ENCODE measurements at regions not wholly inside any gene's neighbourhood (a gene's known extent, or its start where the extent isn't known, plus 50 kb on each side); places are given as distances from the start of the nearest gene placed in this dataset.
"Not testable (repeated sequence)": the region's sequence is repeated elsewhere in the genome, so short reads cannot be mapped to it uniquely, and the experiment has no call there.

DNA sequence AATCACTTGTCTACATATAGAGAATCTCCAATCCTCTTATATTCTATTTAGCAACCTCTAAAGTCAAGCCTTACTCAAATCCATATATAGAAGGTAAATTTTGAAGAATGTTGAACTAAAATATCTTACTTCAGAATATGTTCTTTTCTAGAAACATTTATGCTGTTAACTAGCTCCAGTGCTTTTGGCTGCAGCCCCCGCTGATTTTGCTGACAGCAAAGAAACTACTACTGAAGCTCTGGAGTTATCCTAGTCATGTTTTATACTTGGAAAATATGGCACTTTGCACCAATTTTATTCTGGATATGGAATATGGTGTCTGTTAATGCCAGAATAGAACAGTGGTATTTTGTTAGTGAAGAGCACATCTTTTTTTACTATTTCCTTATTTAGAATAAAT, 212.4 kb upstream of the FSIP2 start:
- no peak for DNase-seq

DNA sequence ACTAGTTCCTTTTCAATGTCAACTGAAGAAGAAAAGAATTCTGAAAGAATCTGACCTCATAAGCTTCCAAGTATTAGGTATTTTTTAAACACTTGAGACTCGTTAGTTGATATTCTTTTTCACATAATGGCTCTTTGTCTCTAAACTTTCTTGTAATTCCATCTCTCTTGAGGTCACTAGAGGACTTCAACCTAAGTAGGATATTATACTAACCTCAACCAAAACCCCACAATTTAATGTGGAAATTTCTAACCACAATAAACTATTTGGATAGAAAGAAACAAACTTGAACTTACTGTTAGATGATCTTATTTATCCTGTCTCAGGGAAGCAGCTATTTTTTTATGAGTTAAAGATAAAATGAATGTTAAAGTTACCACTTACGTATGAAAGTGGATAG, 206.9 kb upstream of the FSIP2 start:
- DNase-seq = no peak

DNA sequence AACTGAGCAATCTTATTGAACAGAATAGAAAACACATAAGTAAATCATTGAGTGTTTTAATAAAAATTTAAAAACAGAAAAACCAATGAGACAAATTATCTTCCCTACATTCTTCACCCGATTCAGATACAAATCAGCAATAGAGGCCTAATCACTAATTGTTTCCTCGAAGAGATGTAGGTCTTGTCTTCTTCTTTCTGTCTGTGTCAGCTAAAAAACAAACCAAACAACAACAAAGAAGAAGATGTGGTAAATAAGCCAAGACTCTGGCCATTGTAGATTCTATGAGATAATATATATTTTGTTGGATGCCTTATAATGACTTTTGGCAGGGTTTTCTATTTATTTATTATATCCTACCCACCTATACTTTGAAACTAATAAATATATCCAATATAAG, 200.9 kb upstream of the FSIP2 start:
- DNase-seq = no peak

DNA sequence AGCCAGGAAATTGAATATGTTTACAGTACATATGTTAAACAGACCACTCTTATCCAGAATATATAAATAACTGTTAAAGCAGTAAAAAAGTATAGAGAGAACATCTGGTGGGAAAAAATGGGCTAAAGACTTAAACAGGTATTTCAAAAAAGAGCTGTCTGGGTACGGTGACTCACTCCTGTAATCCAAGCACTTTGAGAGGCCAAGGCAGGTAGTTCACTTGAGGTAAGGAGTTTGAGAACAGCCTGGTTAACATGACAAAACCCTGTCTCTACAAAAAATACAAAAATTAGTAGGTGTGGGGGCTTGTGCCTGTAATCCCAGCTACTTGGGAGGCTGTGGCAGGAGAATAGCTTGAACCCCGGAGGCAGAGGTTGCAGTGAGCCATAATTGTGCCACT, 171.4 kb upstream of the FSIP2 start:
- no peak for DNase-seq

DNA sequence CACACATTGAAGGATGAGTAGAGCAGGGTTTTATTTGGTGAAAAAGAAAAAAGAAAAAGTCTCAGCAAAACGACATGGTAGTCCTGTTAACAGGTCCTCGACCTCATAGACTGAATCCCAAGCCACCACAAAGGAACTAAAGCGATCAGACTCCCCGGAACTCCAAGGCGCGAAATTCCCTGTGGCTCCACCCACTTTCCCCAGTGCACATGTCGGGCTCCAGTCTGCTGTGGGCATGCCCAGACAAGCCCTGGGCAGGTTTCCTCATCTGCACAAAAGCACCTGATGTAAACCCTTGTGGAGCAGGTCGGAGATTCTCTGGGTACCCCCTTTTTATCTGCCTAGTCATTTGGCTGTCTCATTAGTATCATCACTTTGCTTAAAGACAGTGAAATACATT, 170.7 kb upstream of the FSIP2 start:
- DNase-seq = no peak

DNA sequence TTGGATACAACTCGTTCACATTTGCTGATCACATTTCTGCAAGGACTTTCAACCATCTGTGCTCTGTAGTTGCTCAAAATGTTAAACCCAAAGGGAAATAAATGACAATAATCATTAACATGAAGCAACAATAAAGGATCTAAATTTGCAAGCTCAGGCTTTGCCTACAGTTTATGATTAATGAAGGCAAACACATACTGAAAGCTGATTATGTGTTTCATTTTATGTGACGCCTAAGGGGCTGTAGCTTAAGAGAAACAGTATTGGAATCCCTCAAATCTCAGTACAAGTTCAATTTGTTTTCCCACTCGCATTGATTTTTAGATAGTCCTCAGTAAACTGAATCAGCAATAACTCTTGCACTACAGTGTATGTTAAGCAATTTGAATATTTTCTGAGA, 160.3 kb upstream of the FSIP2 start:
- DNase-seq = no peak

DNA sequence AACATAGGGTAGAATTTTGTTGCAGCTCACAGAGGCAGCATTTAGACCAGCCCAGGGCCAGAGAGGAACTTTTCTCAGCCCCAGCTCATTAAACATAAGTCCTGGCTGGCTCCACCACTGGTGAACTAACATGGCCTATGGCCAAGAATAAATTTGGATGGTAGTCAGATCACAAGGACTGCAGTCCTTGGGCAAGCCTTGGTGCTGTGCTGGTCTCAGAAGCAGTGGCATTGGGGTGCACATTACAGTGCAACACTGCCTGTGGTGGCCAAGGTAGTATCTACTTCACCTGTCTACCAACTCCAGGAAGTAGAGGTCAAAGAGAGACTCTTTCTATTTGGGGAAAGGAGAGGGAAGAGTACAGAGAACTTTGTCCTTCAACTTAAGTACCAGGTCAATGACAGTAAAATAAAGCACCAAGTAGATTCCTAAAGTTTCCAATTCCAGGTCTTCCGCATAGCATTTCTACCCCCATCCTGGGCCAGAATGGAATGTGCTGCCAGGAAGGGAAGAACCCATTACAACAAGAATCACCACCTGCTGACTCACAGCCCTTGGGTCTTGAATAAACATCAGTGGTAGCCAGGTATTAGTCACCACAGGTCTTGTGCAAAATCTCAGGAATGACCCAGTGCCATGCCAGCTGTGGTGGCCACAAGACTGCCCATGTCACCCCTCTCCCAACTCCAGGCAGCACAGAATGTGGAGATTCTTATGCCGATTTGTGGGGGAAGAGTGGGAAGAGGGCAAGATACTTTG, 155.4 kb upstream of the FSIP2 start:
- no peak for DNase-seq

DNA sequence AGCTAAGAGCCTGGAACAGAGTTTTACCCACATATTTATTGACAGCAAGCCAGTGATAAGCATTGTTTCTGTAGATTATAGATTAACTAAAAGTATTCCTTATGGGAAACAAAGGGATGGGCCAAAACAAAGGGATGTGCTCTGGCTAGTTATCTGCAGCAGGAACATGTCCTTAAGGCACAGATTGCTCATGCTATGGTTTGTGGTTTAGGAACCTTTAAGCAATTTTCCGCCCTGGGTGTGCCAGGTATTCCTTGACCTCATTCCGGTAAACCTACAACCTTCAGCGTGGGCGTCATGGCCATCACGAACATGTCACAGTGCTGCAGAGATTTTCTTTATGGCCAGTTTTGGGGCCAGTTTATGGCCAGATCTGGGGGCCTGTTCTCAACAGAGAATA, 153.4 kb upstream of the FSIP2 start:
- DNase-seq = not testable (repeated sequence)

DNA sequence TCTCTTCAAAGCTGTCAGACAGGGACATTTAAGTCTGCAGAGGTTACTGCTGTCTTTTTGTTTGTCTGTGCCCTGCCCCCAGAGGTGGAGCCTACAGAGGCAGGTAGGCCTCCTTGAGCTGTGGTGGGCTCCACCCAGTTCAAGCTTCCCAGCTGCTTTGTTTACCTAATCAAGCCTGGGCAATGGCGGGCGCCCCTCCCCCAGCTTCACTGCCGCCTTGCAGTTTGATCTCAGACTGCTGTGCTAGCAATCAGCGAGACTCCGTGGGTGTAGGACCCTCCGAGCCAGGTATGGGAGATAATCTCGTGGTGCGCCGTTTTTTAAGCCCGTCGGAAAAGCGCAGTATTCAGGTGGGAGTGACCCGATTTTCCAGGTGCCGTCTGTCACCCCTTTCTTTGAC, 147.3 kb upstream of the FSIP2 start:
- DNase-seq = not testable (repeated sequence)

DNA sequence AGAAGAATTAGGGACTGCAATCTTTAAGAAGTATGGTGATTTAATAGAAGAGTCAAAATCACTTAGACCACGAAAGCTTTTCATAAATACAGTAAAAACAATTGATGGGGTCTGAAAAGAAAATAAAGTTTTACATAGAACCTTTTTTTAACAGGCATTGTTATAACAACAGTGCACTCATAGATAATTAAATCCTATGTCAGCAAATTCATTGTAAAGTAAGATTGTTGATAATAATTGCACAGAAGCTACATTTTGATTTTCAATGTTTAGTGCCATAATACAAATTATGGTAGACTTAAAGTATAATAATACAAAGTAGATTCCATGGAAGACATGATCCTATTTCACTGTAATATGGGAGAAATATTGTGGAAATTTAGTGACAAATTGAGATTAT, 130.7 kb upstream of the FSIP2 start:
- DNase-seq = no peak

DNA sequence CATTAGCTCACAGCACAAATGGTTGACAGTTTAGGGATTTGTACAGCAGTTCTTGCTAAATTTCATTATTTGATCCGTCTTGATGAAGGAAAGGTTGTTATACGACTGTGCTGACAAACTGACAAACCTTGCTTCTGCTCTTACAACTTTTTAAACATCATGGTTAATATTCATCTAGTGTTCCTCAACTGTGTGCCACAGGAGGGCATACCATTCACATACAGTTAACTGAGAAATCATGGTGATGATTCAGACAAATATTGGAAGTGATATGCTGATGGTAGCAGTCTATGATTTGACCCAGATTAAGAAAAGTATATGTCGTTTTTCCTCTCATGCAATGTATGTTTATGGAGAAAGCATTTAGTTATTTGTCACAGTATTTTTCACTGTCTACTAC, 129.8 kb upstream of the FSIP2 start:
- DNase-seq = no peak

DNA sequence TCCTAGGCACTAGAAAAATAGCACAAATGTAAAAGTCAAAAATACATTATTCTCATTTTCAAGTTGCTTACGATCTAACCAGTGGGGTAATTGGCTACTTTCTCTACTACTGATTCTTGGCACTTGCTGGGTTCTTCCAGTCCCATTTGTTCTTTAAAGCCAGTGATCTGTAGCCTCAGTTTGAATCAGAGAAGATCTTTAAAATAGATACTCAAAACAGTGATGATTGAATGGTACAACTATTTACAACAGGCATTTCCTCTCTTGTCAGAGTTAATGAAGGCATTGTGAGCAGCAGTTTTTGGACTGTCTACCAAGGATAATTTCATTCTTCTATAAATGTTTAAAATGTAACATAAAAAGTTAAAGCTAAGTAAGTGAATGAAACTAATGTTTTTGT, 128.3 kb upstream of the FSIP2 start:
- no peak for DNase-seq

DNA sequence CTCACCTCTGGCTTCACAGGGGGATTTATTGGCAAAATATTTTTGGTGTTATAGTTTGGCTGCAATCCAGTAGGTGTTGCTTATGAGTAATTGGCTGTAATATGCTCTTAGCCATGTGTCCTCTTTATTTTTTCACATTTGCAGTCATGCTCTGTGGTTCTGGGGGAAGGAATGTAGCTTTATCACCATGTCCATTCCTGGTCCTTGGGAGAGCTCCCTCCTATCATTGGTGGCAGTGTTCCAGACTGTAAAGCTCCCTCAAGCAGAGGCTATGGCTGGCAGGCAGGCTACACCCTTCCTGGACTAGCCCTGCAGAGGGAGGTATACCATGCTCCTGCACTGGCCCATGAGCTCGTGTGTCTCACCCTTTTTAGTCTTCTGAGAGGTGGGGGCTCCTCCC, 120.0 kb upstream of the FSIP2 start:
- DNase-seq = no peak

DNA sequence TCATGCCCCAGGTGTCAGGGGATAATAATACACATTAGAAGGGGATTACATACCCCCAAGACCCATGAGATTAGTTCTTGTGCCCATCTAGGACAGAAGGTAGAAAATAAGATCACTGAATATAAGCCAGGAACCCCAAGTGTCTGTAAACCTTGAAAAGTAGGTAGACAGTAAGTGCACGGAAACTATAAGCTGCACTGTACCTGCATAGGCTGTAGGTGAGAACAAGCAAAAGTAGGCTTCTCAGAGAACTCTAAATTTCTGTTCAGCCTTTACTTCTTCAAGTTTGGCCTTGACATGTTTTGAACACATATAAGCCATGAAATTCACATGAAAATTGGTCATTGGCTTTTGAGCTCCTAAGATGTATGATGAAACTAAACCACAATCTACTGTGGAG, 113.0 kb upstream of the FSIP2 start:
- no peak for DNase-seq

DNA sequence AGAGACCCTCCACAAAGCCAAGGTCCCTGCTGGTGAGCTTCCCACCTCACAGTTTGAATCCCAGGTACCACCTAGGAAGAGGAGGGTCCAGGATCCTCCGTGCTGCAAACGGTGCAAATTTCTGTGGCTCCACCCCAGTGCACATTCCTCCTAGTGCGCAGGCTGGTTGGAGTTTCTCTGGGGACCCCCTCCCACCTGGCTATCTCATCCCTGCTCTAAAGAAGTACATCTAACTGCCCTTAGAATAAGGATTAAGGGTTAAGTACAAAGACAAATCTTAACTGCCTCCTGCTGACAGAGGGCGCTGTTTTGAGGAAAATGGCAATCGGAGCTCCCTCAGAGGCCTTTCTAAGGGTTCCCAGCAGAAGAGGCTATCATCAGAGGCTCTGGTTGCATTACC, 109.6 kb upstream of the FSIP2 start:
- no peak for DNase-seq

DNA sequence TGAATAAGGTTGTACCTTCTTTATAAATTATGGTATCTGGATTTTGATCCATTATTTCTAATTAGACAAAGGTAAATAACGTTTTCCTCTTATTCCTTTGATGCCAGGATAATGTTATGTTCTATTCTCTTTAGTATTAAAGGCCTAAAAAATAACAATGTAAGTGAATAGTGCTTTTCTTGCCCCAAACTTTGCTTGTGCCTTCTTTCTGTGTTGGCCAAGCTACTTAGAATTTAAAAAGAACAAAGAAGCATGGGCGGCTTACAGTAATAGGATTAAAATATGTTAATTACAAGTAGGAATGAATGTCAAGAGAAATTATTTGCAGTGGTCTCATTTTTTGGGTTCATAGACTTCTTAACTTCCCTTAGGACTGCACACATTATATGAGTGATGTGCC, 105.0 kb upstream of the FSIP2 start:
- DNase-seq = no peak

DNA sequence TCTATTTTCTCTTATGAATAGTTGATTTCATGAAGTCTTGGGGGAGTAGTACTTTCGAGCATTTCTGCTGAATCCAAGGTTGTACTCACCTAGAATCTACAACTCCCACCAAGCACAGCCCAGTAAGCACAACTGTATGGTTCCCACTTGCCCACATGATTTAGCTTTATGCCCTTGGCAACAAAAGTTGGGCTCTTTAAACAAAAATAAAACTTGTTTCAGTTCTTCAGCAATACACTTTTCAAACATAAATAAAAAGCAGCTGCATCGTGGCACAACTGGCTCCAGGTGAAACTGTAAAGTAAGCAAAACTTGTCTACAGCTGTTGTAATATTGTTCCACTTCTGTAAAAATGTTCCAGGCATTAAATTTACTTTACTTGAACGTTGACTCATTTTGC, 99.8 kb upstream of the FSIP2 start:
- DNase-seq = no peak

DNA sequence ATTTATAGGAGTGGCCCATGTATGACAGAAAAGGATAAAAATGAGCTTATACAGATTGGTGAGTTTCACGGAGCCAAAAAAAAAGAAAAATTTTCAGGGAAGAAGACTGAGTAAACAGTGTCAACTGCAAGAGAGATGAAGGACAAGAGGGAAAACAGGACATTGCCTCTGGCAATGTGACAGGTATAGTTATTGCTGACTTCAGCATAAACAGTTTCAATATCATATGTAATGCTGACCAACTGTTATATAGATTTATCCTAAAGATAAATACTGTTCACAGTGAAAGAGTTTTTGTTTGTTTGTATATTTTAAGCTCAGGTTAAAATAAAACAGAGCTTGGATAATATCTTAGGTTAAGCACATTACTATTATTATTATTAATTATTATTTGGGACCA, 98.0 kb upstream of the FSIP2 start:
- no peak for DNase-seq

DNA sequence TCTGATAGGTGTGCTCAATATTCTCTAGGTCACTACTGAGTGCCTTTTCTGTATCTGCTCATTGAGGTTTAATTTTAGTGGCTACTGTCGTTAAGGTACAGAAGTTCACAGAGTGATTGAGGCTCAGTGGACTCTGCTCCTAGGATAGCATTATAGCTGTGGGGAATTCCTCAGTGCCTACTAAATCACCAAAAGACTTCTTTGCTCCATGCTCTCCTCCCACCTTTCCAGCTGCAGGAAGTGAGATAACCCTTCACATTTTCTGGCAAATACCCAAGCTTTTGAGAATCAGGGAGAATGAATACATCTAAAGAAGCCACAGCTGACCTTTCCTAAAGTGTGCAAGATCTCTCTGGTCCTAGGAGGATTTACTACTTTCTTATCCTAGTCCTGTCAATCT, 95.2 kb upstream of the FSIP2 start:
- DNase-seq = no peak

DNA sequence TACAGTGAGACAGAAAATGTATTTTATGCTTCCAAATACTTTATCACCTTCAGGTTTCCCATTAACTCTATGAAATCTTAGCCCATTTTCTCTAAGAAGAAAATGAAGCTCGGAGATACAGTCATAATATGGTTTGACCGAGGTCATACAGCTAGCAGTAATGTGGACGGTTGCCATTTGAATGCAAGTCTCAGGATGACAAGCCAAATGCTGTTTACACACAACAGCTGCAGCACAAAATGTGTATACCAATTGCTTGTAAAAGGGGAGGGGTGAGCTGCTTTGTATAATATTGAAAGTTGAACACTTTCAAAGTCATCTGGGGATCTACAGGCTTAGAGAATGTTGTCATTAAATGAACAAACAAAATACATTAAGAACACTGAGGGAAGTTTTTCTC, 93.8 kb upstream of the FSIP2 start:
- no peak for DNase-seq

DNA sequence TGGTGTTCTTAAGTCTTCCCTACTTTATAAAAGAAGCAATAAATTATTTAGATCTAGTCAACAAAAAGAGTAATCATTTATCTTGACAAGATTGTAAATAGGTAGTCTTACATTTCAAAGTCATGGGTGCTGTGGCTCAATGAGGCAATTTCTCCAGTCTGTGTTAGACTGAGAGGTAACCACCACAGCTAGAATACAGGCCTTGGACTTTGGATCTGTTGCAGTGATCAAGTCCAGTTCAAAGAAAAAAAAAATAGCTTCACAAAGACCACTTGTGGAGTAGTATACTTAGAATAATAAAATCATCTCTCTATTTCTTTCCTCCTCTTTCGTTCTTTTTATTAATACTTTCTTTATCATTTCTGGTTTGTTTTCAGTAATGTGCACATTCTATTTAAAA, 93.1 kb upstream of the FSIP2 start:
- no peak for DNase-seq

DNA sequence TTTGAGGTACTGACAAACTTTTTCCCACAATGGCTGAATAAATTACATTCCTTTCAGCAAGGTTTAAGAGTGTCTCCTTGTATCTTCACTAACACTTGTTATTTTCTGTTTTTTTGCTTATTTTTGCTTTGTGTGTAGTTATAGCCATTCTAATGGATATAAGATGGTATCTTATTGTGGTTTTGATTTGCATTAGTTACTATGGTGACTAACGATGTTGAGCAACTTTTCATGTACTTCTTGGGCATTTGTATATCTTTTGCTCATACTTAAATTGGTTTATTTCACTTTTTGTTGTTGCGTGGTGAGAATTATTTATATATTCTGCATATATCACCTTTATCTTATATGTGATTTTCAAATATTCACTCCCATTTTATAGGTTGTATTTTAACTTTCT, 79.9 kb upstream of the FSIP2 start:
- DNase-seq = no peak

DNA sequence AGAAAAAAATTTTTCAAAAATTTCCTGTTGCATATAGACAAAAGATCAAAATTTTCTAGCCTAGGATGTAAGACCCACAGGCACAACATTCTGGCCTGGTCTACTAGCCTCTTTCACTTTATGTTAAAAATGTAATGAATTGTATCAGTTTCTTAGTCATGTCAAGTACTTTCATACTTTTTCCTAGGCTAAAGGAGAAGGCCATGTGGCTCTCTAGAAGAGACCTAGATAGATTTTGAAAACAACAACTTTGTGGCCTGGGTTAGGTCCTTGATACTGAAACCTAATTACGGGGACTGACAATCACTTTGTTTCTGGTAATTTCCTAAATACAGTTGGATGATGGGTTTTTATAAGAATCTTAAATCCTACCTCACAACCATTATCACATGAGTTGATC, 74.8 kb upstream of the FSIP2 start:
- DNase-seq = no peak

DNA sequence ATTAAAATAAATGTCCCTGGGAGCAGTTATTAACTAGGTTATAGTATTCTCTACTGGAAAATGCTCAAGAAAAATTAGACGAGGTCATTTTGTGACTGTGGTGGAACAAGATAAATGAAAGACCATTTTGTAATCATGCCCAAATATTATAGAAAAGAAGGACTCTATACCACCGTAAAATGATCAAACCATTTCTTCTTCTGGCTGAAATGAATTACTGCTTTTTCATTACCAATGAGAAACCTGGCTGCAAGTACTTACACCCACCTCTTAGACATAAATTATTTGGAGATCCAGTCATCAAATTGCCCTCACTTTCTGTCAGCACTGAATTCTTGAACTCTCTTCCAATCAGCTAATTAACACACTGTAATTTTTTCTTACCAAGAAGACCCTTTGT, 74.2 kb upstream of the FSIP2 start:
- no peak for DNase-seq

DNA sequence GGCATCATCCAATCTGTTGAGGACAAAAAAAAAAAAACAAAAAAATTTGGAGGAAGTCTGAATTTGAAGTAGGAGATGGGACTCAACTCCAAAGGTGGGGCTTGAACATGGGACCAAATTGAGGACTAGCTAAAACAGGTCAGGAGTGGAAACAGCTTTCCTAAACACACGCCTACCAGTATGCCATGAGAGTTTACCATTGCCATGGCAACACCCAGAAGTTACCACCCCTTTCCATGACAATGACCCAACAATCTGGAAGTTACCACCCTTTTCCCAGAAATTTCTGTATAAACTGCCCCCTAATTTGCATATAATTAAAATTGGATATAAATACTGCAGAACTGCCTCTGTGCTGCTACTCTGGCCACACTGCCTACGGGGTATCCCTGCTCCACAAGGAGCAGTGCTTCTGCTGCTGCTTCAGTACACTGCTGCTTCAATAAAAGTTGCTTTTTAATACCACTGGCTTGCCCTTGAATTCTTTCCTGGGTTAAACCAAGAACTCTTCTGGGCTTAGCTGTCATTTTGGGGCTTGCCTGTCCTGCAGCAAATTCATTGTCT, 73.3 kb upstream of the FSIP2 start:
- DNase-seq = no peak
